SK-N-MC (cell line): ENCODE measurements at regions not wholly inside any gene's neighbourhood (a gene's known extent, or its start where the extent isn't known, plus 50 kb on each side); places are given as distances from the start of the nearest gene placed in this dataset.

Experiments
- EZH2 ChIP-seq: fragments of 200-600 bp; sonication (generic); IDR thresholded peaks from one replicate; pipeline ENCODE4 v1.6.1; 2017; ENCODE audit warnings: antibody characterized with exemption
- POLR2AphosphoS5 ChIP-seq: IDR thresholded peaks from 2 replicates; pipeline ENCODE4 v1.6.1; 2012; ENCODE audit warnings: mild to moderate bottlenecking, low read depth, low read length, borderline replicate concordance

GRCh38 chr5:96199713-96200183 lies 233.3 kb downstream of the PCSK1 start:
- TF ChIP-seq EZH2 (no peak), POLR2AphosphoS5 (no peak)
